ENCODE measurements at regions not wholly inside any gene's neighbourhood (a gene's known extent, or its start where the extent isn't known, plus 50 kb on each side); places are given as distances from the start of the nearest gene placed in this dataset.

DNA sequence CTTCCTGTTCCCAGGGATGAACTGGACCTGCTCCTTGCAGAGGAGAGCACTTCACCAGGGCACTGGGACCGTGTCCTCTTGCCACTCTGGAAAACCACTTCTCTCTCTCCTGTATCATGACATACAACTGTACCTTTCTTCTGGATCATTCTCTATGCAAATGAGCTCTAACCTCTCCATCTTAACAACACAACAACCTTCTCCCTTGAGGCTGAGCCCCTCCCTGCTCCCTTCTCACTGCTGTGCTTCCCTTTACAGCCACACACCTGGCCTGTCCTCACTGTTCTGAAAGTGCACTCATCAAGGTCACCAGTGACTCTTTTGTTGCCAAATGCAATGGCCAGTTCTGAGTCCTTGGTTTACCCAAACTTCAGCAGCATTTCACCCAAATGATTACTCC is 54.5 kb upstream of the MRPS6 start:
- TF ChIP-seq RCOR1 (IDR thresholded peaks at IDR 0.05; ENCODE audit: low read depth, low read length) (no peak), POLR2A (IDR thresholded peaks at IDR 0.05; ENCODE audit: low read length) (no peak), KDM1A (IDR thresholded peaks at IDR 0.05; ENCODE audit: low read depth) (no peak)
- TF ChIP-seq, protein P1, sequence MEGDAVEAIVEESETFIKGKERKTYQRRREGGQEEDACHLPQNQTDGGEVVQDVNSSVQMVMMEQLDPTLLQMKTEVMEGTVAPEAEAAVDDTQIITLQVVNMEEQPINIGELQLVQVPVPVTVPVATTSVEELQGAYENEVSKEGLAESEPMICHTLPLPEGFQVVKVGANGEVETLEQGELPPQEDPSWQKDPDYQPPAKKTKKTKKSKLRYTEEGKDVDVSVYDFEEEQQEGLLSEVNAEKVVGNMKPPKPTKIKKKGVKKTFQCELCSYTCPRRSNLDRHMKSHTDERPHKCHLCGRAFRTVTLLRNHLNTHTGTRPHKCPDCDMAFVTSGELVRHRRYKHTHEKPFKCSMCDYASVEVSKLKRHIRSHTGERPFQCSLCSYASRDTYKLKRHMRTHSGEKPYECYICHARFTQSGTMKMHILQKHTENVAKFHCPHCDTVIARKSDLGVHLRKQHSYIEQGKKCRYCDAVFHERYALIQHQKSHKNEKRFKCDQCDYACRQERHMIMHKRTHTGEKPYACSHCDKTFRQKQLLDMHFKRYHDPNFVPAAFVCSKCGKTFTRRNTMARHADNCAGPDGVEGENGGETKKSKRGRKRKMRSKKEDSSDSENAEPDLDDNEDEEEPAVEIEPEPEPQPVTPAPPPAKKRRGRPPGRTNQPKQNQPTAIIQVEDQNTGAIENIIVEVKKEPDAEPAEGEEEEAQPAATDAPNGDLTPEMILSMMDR (IDR thresholded peaks at IDR 0.05) = no peak
